ENCODE measurements at regions not wholly inside any gene's neighbourhood (a gene's known extent, or its start where the extent isn't known, plus 50 kb on each side); places are given as distances from the start of the nearest gene placed in this dataset.

DNA sequence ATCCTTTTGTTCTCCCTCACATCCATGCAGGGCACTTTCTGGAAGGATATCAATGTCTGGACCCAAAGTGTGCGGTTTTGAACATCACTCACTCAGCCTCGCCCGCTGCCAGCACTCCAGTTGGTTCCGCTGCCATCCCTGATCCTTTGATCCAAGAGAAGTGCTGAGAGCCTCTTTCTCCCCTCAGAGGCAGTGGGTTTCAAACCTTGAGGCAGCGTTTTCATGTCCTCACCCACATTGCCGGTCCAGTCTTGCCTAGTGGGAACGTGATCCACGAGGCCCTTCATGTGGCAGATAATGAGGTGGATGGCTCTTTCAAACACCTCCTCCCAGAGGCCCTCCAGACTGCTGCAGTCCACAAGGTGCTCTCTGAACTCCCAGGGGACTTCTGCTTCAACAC, 122.2 kb downstream of the ACTL8 start:
- Histone ChIP-seq H3K27ac (replicated peaks) (no peak overlapping the region), H3K4me3 (replicated peaks; ENCODE audit: insufficient read depth, low read length) (no peak overlapping the region), H3K27me3 (ENCODE audit: insufficient read depth, poor library complexity, severe bottlenecking) (no peaks in the 10 kb centered on the region)
- DNase-seq (ENCODE audit: low read depth in 1 of 2, low spot score in 1 of 2) = no peak
- TF ChIP-seq POLR2AphosphoS5 (IDR thresholded peaks at IDR 0.05; ENCODE audit: low read depth) = no peak
- no peak for TF ChIP-seq REST (IDR thresholded peaks at IDR 0.05; ENCODE audit: insufficient replicate concordance, low read depth)
- TF ChIP-seq GABPA (IDR thresholded peaks at IDR 0.05; ENCODE audit: low read depth) = no peak
- TF ChIP-seq CTCF (IDR thresholded peaks at IDR 0.05; ENCODE audit: insufficient read depth, low read length) = no peak
- no peak for TF ChIP-seq SPI1 (IDR thresholded peaks at IDR 0.05; ENCODE audit: borderline replicate concordance, low read depth)

DNA sequence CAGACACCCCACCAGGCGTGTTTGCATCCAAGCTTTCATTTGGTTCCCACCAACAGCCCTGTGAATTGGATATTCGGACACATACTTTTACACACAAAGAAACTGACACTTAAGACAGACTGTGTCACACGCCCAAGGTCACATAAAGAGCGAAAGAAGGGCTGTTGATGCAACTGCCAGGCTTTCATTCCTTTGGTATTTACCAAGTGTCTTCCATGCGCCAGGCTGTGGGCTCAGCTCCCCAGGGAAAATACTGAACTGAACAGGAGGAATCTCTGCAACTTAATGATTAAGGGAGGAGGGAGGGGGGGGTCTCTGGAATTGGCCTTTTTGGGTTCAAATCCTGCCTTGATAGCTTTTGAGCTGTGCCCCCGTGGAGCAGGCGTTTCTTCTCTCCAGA, 122.8 kb downstream of the ACTL8 start:
- H3K27ac ChIP-seq (replicated peaks) = no peak overlapping the region

GRCh38 chr1:17878837-17879236, 123.7 kb downstream of the ACTL8 start:
- Histone ChIP-seq H3K4me3 (replicated peaks; ENCODE audit: insufficient read depth, low read length) (no peak overlapping the region), H3K27ac (replicated peaks) (no peak overlapping the region), H3K27me3 (ENCODE audit: insufficient read depth, poor library complexity, severe bottlenecking) (no peaks in the 10 kb centered on the region)
- TF ChIP-seq POLR2AphosphoS5 (IDR thresholded peaks at IDR 0.05; ENCODE audit: low read depth) = no peak
- no peak for TF ChIP-seq GABPA (IDR thresholded peaks at IDR 0.05; ENCODE audit: low read depth)
- no peak for TF ChIP-seq CTCF (IDR thresholded peaks at IDR 0.05; ENCODE audit: insufficient read depth, low read length)
- TF ChIP-seq SPI1 (IDR thresholded peaks at IDR 0.05; ENCODE audit: borderline replicate concordance, low read depth) = no peak
- TF ChIP-seq REST (IDR thresholded peaks at IDR 0.05; ENCODE audit: insufficient replicate concordance, low read depth) = no peak
- no peak for DNase-seq (ENCODE audit: low read depth in 1 of 2, low spot score in 1 of 2)

More for the DNA sequence above, 122.8 kb downstream of the ACTL8 start:
- Histone ChIP-seq H3K27me3 (ENCODE audit: insufficient read depth, poor library complexity, severe bottlenecking) (no peaks in the 10 kb centered on the region), H3K4me3 (replicated peaks; ENCODE audit: insufficient read depth, low read length) (no peak overlapping the region)
- no peak for DNase-seq (ENCODE audit: low read depth in 1 of 2, low spot score in 1 of 2)
- TF ChIP-seq SPI1 (IDR thresholded peaks at IDR 0.05; ENCODE audit: borderline replicate concordance, low read depth) = no peak
- TF ChIP-seq REST (IDR thresholded peaks at IDR 0.05; ENCODE audit: insufficient replicate concordance, low read depth) = no peak
- TF ChIP-seq CTCF (IDR thresholded peaks at IDR 0.05; ENCODE audit: insufficient read depth, low read length) = no peak
- TF ChIP-seq GABPA (IDR thresholded peaks at IDR 0.05; ENCODE audit: low read depth) = no peak
- TF ChIP-seq POLR2AphosphoS5 (IDR thresholded peaks at IDR 0.05; ENCODE audit: low read depth) = no peak
